ENCODE measurements at regions not wholly inside any gene's neighbourhood (a gene's known extent, or its start where the extent isn't known, plus 50 kb on each side); places are given as distances from the start of the nearest gene placed in this dataset.

- TF ChIP-seq FOXP2 (optimal IDR thresholded peaks at IDR 0.05; ENCODE audit: control extremely low read depth, extremely low read length, insufficient read depth) (no peak), EZH2 (IDR thresholded peaks at IDR 0.05) (no peak), POLR2AphosphoS5 (IDR thresholded peaks at IDR 0.05; ENCODE audit: borderline replicate concordance, low read depth, low read length) (no peak)
Measured at GRCh38 chr7:13800694-13801448, 188.6 kb downstream of the ETV1 start.
